ENCODE measurements at regions not wholly inside any gene's neighbourhood (a gene's known extent, or its start where the extent isn't known, plus 50 kb on each side); places are given as distances from the start of the nearest gene placed in this dataset.

DNA sequence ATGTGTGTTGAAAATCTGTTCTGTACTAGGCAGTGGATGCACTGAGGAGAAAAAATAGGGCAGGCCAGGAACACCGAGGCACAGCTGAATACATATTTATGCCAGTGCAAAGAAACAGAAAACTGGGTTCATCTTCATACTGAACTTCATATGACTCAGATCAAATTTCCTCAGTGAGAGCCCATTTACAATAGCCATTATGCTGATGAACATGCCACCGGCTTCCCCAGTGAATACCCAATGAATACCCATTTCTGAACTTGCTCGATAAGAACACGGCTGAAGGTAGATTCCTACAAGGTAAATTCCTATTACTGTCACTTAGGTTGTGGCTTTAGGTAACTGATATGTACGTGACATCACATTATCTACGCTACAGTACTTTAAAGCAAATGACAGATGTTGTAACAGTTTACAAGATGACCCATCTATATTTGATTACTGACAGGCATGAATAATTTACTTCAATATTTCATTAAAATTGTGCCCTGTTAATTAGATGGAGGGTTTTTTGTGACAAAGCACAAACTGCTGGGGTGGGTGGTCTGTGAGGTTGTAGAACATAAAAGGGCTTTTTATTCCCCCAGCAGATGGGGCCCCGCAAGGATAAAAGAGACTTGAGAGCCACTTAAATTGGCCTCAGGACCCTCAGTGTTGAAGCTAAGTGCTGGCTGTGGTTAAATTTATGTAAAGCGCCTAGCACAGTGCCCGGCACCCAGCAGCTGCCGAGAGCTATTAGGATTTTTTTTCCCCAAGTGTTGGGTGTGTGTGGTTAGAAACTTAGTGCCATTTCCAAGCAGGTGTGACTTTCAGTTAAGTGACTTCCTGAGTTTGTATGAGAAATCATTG lies 264.5 kb downstream of the CD83 start:
- Histone ChIP-seq H3K4me2 (no peak overlapping the region), H3K27me3 (peaks cover 21% of the 10 kb centered on the region), H3K79me2 (no peaks in the 10 kb centered on the region), H3K36me3 (replicated peaks; ENCODE audit: insufficient read depth, low read depth) (no peaks in the 10 kb centered on the region), H3K9me2 (replicated peaks; ENCODE audit: insufficient read depth) (no peaks in the 10 kb centered on the region), H2AFZ (no peak overlapping the region), H4K20me1 (ENCODE audit: insufficient read depth, poor library complexity, severe bottlenecking) (no peaks in the 10 kb centered on the region), H3K27ac (no peak overlapping the region), H3K4me1 (ENCODE audit: insufficient read depth) (peaks cover 6% of the 10 kb centered on the region), H3K4me3 (no peak overlapping the region), H3K9me3 (ENCODE audit: low read depth) (no peaks in the 10 kb centered on the region)
- WGBS (ENCODE audit: low lambda C conversion rate, missing lambda C conversion rate), result 69% methylated on average over 10 of the region's 10 CpGs
- no peak for DNase-seq (ENCODE audit: low spot score)
- TF ChIP-seq, protein P1, sequence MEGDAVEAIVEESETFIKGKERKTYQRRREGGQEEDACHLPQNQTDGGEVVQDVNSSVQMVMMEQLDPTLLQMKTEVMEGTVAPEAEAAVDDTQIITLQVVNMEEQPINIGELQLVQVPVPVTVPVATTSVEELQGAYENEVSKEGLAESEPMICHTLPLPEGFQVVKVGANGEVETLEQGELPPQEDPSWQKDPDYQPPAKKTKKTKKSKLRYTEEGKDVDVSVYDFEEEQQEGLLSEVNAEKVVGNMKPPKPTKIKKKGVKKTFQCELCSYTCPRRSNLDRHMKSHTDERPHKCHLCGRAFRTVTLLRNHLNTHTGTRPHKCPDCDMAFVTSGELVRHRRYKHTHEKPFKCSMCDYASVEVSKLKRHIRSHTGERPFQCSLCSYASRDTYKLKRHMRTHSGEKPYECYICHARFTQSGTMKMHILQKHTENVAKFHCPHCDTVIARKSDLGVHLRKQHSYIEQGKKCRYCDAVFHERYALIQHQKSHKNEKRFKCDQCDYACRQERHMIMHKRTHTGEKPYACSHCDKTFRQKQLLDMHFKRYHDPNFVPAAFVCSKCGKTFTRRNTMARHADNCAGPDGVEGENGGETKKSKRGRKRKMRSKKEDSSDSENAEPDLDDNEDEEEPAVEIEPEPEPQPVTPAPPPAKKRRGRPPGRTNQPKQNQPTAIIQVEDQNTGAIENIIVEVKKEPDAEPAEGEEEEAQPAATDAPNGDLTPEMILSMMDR (IDR thresholded peaks at IDR 0.05; ENCODE audit: poor library complexity), result no peak
- TF ChIP-seq EZH2phosphoT487 (IDR thresholded peaks at IDR 0.05; ENCODE audit: low read depth, severe bottlenecking, unreplicated experiment) (no peak), EZH2 (IDR thresholded peaks at IDR 0.05; ENCODE audit: borderline replicate concordance) (no peak)

DNA sequence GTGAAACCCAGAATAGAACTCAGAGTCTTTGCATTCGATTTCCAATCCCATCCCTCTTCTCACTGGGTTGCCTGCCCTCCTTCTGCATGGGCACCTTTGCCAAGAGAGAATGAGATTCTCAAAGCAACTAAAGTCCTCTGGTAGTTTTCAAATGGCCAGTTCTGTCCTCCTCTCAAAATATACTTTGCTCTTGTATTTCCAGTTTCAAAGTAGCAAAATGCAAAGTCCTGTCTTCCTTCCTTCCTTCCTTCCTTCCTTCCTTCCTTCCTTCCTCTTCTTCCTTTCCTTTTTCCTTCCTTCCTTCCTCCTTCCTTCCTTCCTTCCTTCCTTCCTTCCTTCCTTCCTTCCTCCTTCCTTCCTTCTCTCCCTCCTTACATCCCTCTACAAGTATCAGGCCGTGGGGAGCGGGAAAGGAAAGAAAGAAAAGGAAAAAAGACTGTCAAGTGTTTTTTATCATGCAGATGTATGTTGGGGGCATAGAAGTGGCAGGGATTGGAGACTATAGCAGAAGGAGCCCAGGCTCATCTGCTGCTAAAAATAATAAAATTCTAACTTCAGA lies 265.2 kb downstream of the CD83 start:
- 87% methylated on average over 3 of the region's 3 CpGs for WGBS (ENCODE audit: low lambda C conversion rate, missing lambda C conversion rate)
- TF ChIP-seq EZH2phosphoT487 (IDR thresholded peaks at IDR 0.05; ENCODE audit: low read depth, severe bottlenecking, unreplicated experiment) (no peak), EZH2 (IDR thresholded peaks at IDR 0.05; ENCODE audit: borderline replicate concordance) (no peak)
- TF ChIP-seq, protein P1 (IDR thresholded peaks at IDR 0.05; ENCODE audit: poor library complexity), result no peak

DNA sequence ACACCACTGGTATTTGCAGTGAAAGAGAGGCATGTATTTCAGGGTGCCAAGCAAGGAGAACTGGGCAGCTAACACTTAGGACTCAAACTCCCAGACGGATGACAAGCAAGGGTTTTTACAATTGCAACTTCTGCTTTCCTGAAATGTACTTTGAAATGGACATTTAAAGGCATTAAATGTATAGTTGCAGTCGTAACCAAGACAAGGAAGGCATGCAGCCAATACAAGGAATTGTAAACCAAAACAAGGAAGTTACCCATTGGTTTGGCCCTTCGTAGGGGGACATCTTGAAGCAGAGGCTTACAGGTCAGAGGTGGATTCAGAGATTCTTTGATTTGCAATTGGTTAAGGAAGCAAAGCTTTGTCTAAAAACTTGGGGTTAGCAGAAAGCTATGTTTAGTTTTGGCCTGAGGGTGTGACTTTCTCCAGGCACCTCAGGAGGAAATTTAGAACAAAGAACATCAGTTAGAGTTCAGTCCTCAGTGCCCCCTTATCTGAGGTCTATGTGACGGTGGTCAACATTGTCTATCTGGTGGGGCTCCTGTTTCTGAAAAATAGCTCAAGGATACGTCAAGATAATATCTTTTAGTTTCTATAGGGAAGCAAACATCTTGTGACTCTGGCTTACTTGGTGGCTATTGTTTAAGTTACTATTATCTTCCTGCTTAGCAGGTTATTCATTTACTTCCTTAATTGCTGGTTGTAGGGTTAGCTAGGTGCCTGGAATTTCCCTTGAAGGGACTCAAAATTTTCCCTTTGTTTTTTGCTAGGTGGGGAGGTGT lies 266.0 kb downstream of the CD83 start:
- Histone ChIP-seq H3K27ac (no peak overlapping the region), H3K27me3 (peaks cover 21% of the 10 kb centered on the region), H3K4me2 (no peak overlapping the region), H3K4me1 (ENCODE audit: insufficient read depth) (peaks cover 6% of the 10 kb centered on the region), H3K79me2 (no peaks in the 10 kb centered on the region), H2AFZ (no peak overlapping the region), H3K36me3 (replicated peaks; ENCODE audit: insufficient read depth, low read depth) (no peaks in the 10 kb centered on the region), H4K20me1 (ENCODE audit: insufficient read depth, poor library complexity, severe bottlenecking) (no peaks in the 10 kb centered on the region), H3K4me3 (no peak overlapping the region), H3K9me3 (ENCODE audit: low read depth) (no peaks in the 10 kb centered on the region), H3K9me2 (replicated peaks; ENCODE audit: insufficient read depth) (no peaks in the 10 kb centered on the region)
- TF ChIP-seq, protein P1 (IDR thresholded peaks at IDR 0.05; ENCODE audit: poor library complexity), result no peak
- no peak for TF ChIP-seq EZH2 (IDR thresholded peaks at IDR 0.05; ENCODE audit: borderline replicate concordance)
- TF ChIP-seq EZH2phosphoT487 (IDR thresholded peaks at IDR 0.05; ENCODE audit: low read depth, severe bottlenecking, unreplicated experiment), result no peak
- no peak for DNase-seq (ENCODE audit: low spot score)
- WGBS (ENCODE audit: low lambda C conversion rate, missing lambda C conversion rate), result 69% methylated on average over 5 of the region's 5 CpGs

More for the DNA sequence above, 265.2 kb downstream of the CD83 start:
- Histone ChIP-seq H3K4me2 (no peak overlapping the region), H3K4me3 (no peak overlapping the region), H3K36me3 (replicated peaks; ENCODE audit: insufficient read depth, low read depth) (no peaks in the 10 kb centered on the region), H4K20me1 (ENCODE audit: insufficient read depth, poor library complexity, severe bottlenecking) (no peaks in the 10 kb centered on the region), H3K79me2 (no peaks in the 10 kb centered on the region), H3K4me1 (ENCODE audit: insufficient read depth) (peaks cover 6% of the 10 kb centered on the region), H3K9me2 (replicated peaks; ENCODE audit: insufficient read depth) (no peaks in the 10 kb centered on the region), H2AFZ (no peak overlapping the region), H3K9me3 (ENCODE audit: low read depth) (no peaks in the 10 kb centered on the region), H3K27ac (no peak overlapping the region), H3K27me3 (peaks cover 21% of the 10 kb centered on the region)
- DNase-seq (ENCODE audit: low spot score), result no peak
